ENCODE measurements at regions not wholly inside any gene's neighbourhood (a gene's known extent, or its start where the extent isn't known, plus 50 kb on each side); places are given as distances from the start of the nearest gene placed in this dataset.

DNA sequence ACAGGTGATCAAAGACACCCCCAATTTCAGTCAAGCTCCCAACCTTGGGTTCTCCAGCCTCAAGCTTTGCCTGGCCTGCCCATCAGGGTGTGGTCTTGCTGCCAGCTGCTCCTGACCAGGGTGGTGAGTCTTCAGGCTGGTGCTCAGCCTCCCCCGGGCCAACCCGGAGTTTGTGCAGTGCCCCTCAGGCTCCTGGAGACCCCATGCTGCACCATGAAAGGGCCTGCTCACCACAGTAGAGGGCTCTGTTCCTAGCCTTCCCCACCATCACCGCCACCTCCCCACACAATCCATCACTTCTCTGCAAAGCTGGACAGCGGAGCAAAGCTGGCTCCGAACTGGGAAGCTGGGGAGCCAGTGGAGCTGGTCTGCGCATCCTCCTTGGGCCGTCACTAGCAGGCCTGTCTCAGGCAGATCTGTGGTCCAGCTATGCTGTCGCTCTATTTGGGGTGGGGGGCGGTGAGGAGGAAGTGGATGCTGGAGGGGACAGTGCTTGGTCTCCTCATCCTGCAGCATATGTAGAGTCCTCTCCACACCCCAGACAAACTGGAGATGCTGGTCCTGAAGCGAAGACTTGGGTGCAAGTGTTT, 88.5 kb upstream of the RPL38 start:
- intact Hi-C loops (cut with DNase I) = no loop called here
- Histone ChIP-seq H3K4me1 (no peaks in the 10 kb centered on the region), H3K9me3 (no peaks in the 10 kb centered on the region), H3K27ac (no peak overlapping the region), H3K4me3 (no peak overlapping the region), H3K36me3 (no peaks in the 10 kb centered on the region), H3K27me3 (peaks cover 0 to 51% (median 8%) of the 10 kb centered on the region in 9 donors)
- DNase-seq (no peak), ATAC-seq (no peak)
- 81 to 86% (median 84%) methylated on average over 9 to 10 of the region's 10 CpGs for WGBS, 4 donors
- TF ChIP-seq POLR2A (IDR thresholded peaks at IDR 0.05) = no peak
- TF ChIP-seq, protein P1, sequence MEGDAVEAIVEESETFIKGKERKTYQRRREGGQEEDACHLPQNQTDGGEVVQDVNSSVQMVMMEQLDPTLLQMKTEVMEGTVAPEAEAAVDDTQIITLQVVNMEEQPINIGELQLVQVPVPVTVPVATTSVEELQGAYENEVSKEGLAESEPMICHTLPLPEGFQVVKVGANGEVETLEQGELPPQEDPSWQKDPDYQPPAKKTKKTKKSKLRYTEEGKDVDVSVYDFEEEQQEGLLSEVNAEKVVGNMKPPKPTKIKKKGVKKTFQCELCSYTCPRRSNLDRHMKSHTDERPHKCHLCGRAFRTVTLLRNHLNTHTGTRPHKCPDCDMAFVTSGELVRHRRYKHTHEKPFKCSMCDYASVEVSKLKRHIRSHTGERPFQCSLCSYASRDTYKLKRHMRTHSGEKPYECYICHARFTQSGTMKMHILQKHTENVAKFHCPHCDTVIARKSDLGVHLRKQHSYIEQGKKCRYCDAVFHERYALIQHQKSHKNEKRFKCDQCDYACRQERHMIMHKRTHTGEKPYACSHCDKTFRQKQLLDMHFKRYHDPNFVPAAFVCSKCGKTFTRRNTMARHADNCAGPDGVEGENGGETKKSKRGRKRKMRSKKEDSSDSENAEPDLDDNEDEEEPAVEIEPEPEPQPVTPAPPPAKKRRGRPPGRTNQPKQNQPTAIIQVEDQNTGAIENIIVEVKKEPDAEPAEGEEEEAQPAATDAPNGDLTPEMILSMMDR (IDR thresholded peaks at IDR 0.05) = no peak

DNA sequence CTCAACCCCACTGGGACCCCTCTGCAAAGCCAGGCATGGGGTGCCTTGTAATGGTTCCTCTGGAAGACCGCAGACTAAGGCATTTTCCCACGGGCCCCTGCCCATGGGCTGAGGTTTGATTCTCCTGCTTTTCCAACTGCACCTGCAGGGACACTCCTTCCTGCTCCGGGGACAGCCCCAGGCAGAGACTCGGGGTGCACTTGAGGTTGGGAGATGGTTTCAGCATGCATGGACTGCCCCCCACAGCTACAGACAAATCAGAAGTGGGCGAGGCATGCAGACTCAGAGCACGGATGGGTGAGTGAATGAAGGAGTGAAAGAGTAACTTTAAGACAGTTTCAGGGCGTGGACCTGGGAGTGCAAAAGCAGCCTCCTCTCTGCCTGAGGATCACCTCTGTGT, 87.9 kb upstream of the RPL38 start:
- H3K27ac ChIP-seq = no peak overlapping the region
- H3K9me3 ChIP-seq = no peaks in the 10 kb centered on the region
- ATAC-seq (no peak), DNase-seq (no peak)
- WGBS, 4 donors = 59 to 72% (median 65%) methylated on average over 7 of the region's 7 CpGs
- TF ChIP-seq POLR2A (IDR thresholded peaks at IDR 0.05) = no peak
- TF ChIP-seq, protein P1 (IDR thresholded peaks at IDR 0.05) = no peak
- peaks cover 0 to 51% (median 8%) of the 10 kb centered on the region in 9 donors for H3K27me3 ChIP-seq
- intact Hi-C loops (cut with DNase I) = no loop called here
- H3K4me1 ChIP-seq = no peaks in the 10 kb centered on the region
- H3K4me3 ChIP-seq = no peak overlapping the region
- no peaks in the 10 kb centered on the region for H3K36me3 ChIP-seq

DNA sequence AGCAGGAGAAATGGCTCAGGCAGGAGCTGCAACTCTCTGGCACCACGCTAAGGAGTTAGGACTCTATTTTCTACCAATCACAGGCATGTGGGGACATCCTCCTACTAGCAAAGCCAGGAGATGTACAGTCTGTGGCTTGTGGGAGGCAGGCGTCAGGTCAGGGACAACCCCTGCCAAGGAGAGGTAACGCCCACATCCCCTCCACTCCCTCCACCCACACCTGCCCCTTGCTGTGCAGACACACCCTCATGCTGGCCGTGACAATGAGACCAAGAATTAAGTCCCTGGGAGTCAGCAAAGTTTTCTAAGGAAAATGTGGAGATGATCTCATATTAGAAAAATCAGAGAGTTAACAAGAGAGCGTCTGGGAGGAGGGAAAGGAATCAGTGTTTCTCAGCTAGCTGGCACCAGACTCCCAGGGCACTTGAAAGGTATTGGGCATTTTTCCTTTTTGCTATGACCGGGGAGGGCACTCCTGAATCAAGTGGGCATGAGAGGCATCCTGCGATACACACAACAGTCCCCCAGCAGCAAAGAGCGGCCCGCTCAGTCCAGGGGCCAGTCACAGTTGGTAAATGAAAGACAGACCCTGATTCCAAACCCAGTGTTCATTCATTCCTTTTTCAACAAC, 87.3 kb upstream of the RPL38 start:
- ATAC-seq (no peak), DNase-seq (no peak)
- Histone ChIP-seq H3K36me3 (no peaks in the 10 kb centered on the region), H3K9me3 (no peaks in the 10 kb centered on the region), H3K27ac (no peak overlapping the region), H3K4me1 (no peaks in the 10 kb centered on the region), H3K27me3 (peaks cover 0 to 47% (median 7%) of the 10 kb centered on the region in 9 donors), H3K4me3 (no peak overlapping the region)
- WGBS, 4 donors = 41 to 46% (median 45%) methylated on average over 9 of the region's 9 CpGs
- TF ChIP-seq, protein P1 (IDR thresholded peaks at IDR 0.05) = no peak
- no peak for TF ChIP-seq POLR2A (IDR thresholded peaks at IDR 0.05)
- intact Hi-C loops (cut with DNase I) = no loop called here

- Histone ChIP-seq H3K4me3 (no peak overlapping the region), H3K9me3 (peaks cover 0 to 7% (median 0%) of the 10 kb centered on the region in 12 donors), H3K27me3 (peaks cover 0 to 46% (median 7%) of the 10 kb centered on the region in 9 donors), H3K36me3 (no peaks in the 10 kb centered on the region), H3K27ac (no peak overlapping the region), H3K4me1 (no peaks in the 10 kb centered on the region)
- TF ChIP-seq, protein P1 (IDR thresholded peaks at IDR 0.05) = no peak
- no peak for TF ChIP-seq POLR2A (IDR thresholded peaks at IDR 0.05)
- DNase-seq (no peak), ATAC-seq (no peak)
- 67 to 74% (median 69%) methylated on average over 21 of the region's 21 CpGs for WGBS, 4 donors
- intact Hi-C loops (cut with DNase I) = no loop called here
These were observed 86.3 kb upstream of the RPL38 start for GRCh38 chr17:74117087-74117698.
